ENCODE measurements at regions not wholly inside any gene's neighbourhood (a gene's known extent, or its start where the extent isn't known, plus 50 kb on each side); places are given as distances from the start of the nearest gene placed in this dataset.
"Not testable (repeated sequence)": the region's sequence is repeated elsewhere in the genome, so short reads cannot be mapped to it uniquely, and the experiment has no call there.

- peak; percentile 35 for DNase-seq
Measured at GRCh38 chr1:230591678-230592077, 50.6 kb upstream of the COG2 start.

DNA sequence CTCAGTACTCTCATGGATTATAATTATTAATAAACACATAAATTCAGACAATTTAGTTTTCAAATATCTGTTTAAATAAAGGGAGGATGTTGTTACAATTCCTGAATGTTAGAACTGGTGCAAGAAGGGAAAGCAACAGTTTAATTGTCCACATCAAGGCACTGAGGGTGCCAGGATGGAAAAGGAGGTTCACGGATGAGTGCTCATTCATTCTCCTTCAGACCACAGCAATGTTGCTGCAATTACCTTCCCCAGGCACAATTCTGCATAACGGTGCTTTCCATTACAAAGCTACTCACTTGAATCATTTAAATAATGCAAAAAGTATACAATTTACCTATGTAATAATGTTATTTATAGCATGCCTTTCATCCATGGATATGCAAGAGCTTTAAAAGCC lies 52.3 kb upstream of the COG2 start:
- no peak for DNase-seq

DNA sequence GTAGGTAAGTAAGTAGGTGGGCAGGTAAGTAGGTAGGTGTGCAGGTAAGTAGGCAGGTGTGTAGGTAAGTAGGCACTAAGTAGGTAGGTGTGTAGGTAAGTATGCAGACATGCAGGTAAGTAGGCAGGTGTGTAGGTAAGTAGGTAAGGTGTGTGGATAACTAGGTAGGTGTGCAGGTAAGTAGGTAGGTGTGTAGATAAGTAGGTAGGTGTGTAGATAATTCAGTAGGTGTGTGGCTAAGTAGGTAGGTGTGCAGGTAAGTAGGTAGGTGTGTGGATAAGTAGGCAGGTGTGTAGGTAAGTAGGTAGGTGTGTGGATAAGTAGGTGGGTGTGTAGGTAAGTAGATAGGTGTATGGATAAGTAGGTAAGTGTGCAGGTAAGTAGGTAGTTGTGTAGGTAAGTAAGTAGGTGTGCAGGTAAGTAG lies 53.9 kb upstream of the COG2 start:
- DNase-seq: no peak

GRCh38 chr1:230587061-230587460 lies 55.2 kb upstream of the COG2 start:
- DNase-seq: no peak

DNA sequence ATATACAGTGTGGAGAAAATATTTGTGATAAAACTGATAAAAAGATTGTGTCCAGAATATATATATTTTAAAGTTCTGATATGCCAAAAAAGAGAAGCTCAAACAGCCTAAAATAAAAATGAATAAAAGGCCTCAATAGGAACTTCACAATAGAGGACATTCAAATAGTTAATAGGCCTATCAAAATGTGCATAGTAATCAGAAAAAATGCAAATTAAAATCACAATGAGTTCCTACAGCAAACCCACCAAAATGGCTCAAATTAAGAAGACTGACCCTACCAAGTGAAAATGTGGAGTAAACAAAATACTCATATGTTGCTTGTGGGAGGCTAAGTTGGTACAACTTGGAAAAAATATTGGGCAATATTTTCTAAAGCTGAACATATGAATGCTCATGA lies 57.6 kb upstream of the COG2 start:
- no peak for DNase-seq

DNA sequence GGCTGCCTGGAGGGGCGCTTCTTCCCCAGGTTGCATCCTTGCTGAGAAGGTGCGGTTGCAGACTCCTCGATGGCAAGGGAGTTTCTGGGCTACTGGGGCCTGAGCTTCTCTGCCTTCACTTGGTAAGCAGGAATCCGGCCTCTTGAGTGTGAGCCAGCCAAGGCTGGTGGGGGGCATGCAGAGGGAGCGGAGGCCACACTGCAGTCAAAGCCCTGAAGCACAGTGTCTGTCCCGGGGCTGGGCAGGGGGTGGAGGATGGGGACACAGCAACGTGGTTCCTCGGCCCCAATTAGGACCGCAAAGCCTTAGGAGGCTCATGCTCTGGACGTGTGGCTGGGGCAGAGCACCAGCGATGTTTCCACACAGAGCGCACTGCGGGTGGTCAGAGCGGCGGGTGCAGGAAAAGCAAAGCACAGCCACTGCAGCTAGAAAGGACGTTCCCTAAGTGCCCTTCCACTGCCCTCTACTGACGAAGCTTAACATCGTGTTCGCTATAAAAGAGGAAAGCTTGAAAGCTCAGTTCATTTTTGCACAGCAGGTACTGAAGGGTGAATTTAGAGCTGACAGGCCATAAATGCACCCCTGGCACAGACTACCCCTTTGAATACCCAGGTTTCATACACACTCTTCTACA lies 60.7 kb upstream of the COG2 start:
- DNase-seq: no peak

DNA sequence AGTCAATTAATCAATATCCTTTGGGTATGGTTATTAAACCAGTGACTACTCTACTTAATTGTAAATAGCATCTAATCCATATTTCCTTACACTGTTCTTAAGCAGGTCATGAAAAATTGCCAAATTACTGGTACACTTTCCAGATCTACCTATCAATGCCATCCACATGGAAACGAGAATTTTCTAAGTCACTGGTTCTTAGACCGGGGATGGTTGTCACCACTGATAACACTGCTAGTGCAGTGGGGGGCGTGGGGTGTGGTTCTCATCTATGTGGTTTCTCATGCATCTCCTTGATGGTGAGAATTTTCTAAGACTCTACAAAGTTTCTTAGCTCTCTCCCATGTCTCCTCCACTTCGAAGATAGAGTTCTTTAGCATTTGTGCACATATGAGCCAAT lies 63.7 kb upstream of the COG2 start:
- no peak for DNase-seq

DNA sequence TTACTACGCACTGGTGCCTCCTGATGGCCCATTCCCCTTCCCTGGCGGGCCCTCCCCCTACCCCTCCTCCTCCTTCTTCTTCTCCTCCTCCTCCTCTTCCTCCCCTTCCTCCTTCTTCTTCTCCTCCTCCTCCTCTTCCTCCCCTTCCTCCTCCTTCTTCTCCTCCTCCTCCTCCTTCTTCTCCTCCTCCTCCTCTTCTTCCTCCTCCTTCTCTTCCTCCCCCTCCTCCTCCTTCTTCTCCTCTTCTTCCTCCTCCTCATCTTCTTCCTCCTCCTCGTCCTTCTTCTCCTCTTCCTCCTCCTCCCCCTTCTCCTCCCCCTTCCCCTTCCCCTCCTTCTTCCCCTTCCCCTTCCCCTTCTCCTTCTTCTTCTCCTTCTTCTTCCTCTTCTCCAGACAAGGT lies 64.7 kb upstream of the COG2 start:
- no peak for DNase-seq

DNA sequence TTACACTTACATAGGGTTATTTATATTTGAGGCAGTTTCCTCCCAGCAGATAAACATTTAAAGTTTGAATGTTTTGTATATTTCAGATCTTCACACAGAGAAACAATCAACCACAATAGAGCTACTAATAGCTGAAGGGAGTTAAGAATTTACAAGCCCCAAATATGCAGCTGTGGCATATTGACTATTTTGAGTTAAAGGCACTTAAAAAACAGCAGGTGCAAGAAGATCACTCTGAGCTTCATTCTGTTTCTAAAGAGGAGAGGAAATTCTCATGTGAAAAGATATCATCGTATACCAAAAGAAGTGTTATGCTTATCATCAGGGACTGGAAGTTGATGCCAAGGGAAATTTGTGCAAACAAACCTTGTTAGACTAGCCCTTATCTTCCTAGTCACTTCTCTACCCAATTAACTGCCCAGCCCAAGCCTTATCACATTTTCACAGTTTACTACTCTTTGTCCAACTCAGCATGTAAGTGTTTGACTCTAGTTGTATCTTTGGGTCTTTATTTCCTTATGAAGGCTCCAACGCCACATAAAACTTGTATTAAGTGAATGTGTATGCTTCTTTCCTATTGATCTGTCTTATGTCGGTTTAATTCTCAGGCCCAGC lies 66.3 kb upstream of the COG2 start:
- DNase-seq: no peak

- no peak for DNase-seq
Measured at GRCh38 chr1:230574502-230574901, 67.8 kb upstream of the COG2 start.

GRCh38 chr1:230573658-230574057 lies 68.6 kb upstream of the COG2 start:
- no peak for DNase-seq

DNA sequence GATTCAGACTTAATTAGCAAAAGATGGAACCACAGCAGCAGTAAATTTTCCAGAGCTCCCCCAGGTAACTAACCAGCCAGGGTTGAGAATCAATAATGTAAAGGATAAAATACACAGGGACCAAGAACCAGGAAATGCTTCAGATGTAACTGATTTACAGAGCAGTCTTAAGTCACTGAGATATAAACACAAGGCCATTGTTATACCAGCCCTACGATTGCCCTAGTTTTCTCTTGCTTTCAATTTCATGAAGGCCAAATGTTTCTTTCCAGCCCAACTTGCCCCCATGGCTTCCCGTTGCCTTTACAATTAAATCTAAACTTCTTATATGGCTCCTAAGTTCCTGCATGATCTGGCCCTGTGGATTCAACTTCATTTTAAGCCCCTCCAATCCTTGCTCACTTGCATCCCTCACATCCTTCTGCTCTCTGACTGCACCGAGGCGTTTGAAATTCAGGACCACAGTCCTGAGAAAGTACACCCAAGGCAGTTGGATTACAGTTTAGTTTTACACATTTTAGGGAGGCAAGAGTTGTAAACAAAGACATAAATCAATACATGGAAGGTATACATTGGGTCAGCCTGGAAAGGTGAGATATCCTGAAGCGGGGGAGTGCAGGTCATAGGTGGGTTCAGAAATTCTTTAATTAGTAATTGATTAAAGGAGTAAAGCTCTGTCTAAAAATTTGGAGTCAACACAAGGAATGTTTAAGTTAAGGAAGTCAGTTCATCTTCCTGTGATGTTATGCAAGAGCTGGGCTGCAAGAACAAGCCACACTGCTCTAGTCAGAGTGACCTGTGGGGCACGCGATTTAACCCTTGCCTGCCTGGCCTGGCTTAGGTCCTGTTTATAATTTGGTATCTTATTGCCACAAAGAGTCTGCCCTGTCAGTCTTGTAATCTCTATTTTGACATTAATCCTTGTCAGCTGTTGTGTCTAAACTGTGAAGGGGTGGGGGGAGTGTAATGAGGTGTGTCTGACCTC lies 69.9 kb upstream of the COG2 start:
- DNase-seq: no peak

- DNase-seq: no peak
Measured at GRCh38 chr1:230570724-230571360, 71.4 kb upstream of the COG2 start.

- no peak for DNase-seq
Measured at GRCh38 chr1:230569201-230569600, 73.1 kb upstream of the COG2 start.

DNA sequence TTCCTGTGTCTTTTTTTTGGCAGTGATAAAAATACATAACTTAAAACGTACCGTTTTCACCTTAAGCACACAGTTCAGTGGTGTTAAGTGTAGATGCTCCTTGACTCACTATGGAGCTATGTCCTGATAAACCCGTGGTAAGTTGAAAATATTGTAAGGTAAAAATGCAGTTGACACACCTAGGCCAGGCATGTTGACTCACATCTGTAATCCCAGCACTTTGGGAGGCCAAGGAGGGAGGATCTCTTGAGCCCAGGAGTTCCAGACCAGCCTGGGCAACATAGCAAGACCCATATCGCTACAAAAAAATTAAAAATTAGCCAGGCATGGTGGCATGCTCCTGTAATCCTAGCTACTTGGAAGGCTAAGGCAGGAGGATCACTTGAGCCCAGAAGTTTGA lies 73.6 kb upstream of the COG2 start:
- no peak for DNase-seq

GRCh38 chr1:230568008-230568407 lies 74.3 kb upstream of the COG2 start:
- DNase-seq: no peak

- DNase-seq: no peak
Measured at GRCh38 chr1:230567221-230567575, 75.1 kb upstream of the COG2 start.

DNA sequence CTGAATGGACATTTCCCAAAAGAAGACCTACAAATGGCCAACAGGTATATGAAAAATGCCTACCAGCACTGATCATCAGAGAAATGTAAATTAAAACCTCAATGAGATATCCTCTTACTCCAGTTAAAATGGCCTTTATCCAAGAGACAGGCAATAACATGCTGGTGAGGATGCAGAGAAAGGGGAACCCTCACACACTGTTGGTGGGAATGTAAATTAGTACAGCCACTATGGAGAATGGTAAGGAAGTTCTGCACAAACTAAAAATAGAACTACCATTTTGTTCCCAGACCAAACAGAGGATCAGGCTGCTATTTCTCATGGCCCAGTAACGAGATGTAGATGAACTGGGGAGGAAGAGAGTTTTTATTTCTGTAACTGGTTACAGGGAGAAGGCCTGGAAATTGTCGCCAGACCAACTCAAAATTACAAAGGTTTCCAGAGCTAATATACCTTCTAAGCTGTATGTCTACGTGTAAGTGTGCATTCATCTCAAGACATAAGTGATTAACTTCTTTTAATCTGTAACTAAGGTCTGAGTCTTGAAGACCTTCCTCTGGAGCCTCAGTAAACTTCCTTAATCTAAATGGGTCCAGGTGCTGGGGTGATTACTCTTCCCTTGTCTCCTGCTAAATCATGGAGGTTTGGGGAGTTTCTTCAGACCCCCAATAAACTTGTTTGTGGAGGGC lies 75.6 kb upstream of the COG2 start:
- DNase-seq: not testable (repeated sequence)

- no peak for DNase-seq
Measured at GRCh38 chr1:230565141-230565540, 77.1 kb upstream of the COG2 start.

DNA sequence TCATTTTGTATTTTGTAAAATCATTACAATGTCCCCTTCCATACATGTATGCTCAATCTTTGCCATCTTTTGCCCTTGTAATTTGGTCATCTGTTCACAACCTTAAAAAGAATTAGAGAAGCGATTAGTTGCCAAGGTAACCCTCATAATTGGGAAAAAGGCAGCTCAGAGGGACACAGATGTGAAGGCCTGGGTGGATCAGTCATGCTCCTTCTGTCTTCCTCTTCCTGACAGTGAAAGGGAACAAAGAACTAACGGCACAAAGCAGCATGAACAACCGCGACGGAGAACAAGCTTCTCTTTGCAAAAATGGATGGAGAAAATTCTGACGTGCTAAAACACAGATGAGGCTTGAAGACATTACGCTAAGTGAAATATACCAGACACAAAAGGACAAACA lies 78.7 kb upstream of the COG2 start:
- DNase-seq: no peak

GRCh38 chr1:230561570-230561969 lies 80.7 kb upstream of the COG2 start:
- no peak for DNase-seq

DNA sequence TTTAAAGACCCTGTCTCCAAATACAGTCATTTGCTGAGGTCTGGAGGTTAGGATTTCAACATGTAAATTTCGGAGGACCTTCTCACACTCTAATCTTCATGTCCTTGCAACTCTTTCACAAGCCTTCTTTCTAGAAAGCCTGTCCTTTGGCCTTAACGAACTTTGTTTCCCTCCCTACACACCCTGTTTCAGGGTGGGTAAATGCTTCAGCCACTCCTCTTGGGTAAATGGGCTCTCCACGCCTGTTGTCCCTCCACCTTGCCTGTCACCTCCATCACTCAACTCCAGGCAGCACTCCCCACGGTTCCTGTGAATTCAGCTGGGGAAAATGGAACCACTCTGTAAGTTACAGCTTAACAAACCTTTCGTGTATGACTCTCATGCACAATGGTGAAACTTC lies 84.0 kb upstream of the COG2 start:
- no peak for DNase-seq

GRCh38 chr1:230556453-230556852 lies 85.8 kb upstream of the COG2 start:
- DNase-seq: no peak

Data from NCI-H1048 (cell line).